ENCODE measurements at regions not wholly inside any gene's neighbourhood (a gene's known extent, or its start where the extent isn't known, plus 50 kb on each side); places are given as distances from the start of the nearest gene placed in this dataset.
"Not testable (repeated sequence)": the region's sequence is repeated elsewhere in the genome, so short reads cannot be mapped to it uniquely, and the experiment has no call there.

DNA sequence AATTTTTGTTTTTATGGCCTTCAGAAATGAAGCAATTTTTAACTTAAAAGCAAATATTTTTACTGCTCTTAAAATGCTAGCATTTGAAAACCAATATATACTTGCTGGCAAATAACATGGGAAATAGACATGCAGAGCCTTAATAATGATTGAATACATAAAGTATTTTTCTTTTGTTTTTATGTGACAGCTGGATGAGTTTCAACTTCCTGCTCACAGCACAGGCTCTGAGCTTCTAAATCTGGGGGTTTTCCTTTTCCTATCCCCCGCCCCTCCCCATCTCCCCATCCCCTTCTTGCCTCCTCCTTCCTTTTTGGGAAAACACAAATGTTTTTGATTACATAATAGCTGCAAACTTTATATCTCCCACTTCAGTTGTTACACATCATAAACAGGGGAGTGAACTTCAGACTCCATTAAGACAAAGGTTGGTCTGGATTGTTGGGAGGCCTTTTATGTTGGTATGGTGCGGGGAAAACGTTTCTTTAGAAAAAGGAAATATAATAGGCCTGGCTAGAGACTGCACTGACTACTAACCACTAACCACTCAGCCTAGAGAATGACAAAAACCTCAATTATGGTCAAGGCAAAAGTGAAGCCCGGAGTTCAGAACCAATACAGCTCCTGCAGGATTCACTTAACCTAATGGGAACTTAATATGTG is 116.1 kb upstream of the GORAB start:
- peaks cover 10% of the 10 kb centered on the region for H3K27me3 Mint-ChIP-seq
- no peak for DNase-seq
- H3K9me3 Mint-ChIP-seq, result peaks cover 4 to 6% of the 10 kb centered on the region in 2 donors
- H3K4me3 Mint-ChIP-seq, result no peak overlapping the region
- H3K27ac Mint-ChIP-seq, result no peak overlapping the region
- no peaks in the 10 kb centered on the region for H3K4me1 Mint-ChIP-seq
- no peak for ATAC-seq

GRCh38 chr1:170424346-170424745 is 107.6 kb upstream of the GORAB start:
- Mint-ChIP-seq H3K4me1 (no peaks in the 10 kb centered on the region), H3K27me3 (peaks cover 34% of the 10 kb centered on the region), H3K9me3 (peaks cover 3 to 24% of the 10 kb centered on the region in 2 donors), H3K4me3 (no peak overlapping the region), H3K27ac (no peak overlapping the region)
- DNase-seq, result no peak
- ATAC-seq, result no peak

DNA sequence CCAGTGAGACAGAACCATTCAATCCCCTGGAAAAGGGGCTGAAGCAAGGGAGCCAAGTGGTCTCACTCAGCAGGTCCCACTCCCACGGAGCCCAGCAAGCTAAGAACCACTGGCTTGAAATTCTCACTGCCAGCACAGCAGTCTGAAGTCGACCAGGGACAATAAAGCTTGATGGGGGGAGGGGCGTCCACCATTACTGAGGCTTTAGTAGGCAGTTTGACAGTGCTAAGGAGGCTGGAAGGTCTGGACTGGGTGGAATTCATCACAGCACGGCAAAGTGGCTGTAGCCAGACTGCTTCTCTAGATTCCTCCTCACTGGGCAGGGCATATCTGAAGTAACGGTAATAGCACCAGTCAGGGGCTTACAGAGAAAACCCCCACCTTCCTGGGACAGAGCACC is 105.4 kb upstream of the GORAB start:
- no peaks in the 10 kb centered on the region for H3K4me1 Mint-ChIP-seq
- no peak overlapping the region for H3K27ac Mint-ChIP-seq
- no peak for ATAC-seq
- peaks cover 18 to 24% of the 10 kb centered on the region in 2 donors for H3K9me3 Mint-ChIP-seq
- H3K4me3 Mint-ChIP-seq, result no peak overlapping the region
- peaks cover 42% of the 10 kb centered on the region for H3K27me3 Mint-ChIP-seq
- no peak for DNase-seq

- Mint-ChIP-seq H3K9me3 (peaks cover 18 to 24% of the 10 kb centered on the region in 2 donors), H3K27me3 (peaks cover 42% of the 10 kb centered on the region)
- not testable (repeated sequence) for H3K4me1 Mint-ChIP-seq, H3K4me3 Mint-ChIP-seq, ATAC-seq, DNase-seq, H3K27ac Mint-ChIP-seq
Observed at GRCh38 chr1:170427002-170427401, 105.0 kb upstream of the GORAB start.

GRCh38 chr1:170436928-170437327 is 95.0 kb upstream of the GORAB start:
- H3K9me3 Mint-ChIP-seq, result no peaks in the 10 kb centered on the region

DNA sequence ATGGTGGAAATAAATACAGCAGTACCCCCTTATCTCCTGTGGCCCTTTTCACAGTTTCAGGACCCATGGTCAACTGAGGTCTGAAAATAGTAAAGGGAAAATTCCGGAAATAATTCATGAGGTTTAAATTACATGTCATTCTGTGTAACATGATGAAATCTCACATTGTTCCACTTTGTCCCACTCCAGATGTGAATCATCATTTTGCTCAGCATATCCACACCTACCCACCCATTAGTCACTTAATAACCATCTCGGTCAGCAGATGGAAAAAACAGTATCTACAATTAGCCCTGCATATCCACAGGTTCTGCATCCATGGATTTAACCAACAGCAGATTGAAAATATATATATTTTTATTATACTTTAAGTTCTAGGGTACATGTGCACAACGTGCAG is 86.9 kb upstream of the GORAB start:
- no peak overlapping the region for H3K27ac Mint-ChIP-seq
- ATAC-seq (no peak), DNase-seq (no peak)
- no peak overlapping the region for H3K4me3 Mint-ChIP-seq
- H3K4me1 Mint-ChIP-seq, result no peaks in the 10 kb centered on the region
- no peaks in the 10 kb centered on the region for H3K27me3 Mint-ChIP-seq
- no peaks in the 10 kb centered on the region for H3K9me3 Mint-ChIP-seq

More at GRCh38 chr1:170436928-170437327, 95.0 kb upstream of the GORAB start:
- H3K27me3 Mint-ChIP-seq, result no peaks in the 10 kb centered on the region
- DNase-seq (no peak), ATAC-seq (no peak)
- no peaks in the 10 kb centered on the region for H3K4me1 Mint-ChIP-seq
- H3K4me3 Mint-ChIP-seq, result no peak overlapping the region
- H3K27ac Mint-ChIP-seq, result no peak overlapping the region

- no peaks in the 10 kb centered on the region for H3K27me3 Mint-ChIP-seq
- H3K27ac Mint-ChIP-seq, result no peak overlapping the region
- ATAC-seq (no peak), DNase-seq (no peak)
- no peaks in the 10 kb centered on the region for H3K9me3 Mint-ChIP-seq
- no peak overlapping the region for H3K4me3 Mint-ChIP-seq
- H3K4me1 Mint-ChIP-seq, result no peaks in the 10 kb centered on the region
Observed at GRCh38 chr1:170448661-170449158, 83.3 kb upstream of the GORAB start.

- not testable (repeated sequence) for ATAC-seq, DNase-seq, H3K27ac Mint-ChIP-seq, H3K4me3 Mint-ChIP-seq, H3K4me1 Mint-ChIP-seq
- Mint-ChIP-seq H3K27me3 (peaks cover 34% of the 10 kb centered on the region), H3K9me3 (peaks cover 0 to 25% of the 10 kb centered on the region in 2 donors)
Observed at GRCh38 chr1:170457325-170458050, 74.5 kb upstream of the GORAB start.

DNA sequence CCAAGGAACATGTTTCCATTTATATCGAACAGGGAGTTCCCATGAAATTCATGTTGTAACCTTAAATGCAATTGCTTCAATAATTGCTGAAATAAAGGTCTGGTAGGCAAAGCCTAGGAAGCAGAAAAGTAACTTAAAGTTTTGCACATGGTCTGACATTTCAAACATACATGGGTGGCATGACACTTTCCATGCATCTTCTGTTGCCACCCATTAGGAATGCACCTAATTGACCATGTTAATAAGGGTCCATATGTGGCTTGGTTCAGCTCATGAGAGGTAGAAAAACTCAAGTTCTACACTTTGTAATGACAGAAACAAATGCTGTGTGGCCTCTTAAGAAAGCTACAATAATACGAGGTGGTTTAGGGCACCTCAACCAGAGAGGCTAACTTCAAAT is 72.0 kb upstream of the GORAB start:
- no peak for ATAC-seq
- no peak for DNase-seq

DNA sequence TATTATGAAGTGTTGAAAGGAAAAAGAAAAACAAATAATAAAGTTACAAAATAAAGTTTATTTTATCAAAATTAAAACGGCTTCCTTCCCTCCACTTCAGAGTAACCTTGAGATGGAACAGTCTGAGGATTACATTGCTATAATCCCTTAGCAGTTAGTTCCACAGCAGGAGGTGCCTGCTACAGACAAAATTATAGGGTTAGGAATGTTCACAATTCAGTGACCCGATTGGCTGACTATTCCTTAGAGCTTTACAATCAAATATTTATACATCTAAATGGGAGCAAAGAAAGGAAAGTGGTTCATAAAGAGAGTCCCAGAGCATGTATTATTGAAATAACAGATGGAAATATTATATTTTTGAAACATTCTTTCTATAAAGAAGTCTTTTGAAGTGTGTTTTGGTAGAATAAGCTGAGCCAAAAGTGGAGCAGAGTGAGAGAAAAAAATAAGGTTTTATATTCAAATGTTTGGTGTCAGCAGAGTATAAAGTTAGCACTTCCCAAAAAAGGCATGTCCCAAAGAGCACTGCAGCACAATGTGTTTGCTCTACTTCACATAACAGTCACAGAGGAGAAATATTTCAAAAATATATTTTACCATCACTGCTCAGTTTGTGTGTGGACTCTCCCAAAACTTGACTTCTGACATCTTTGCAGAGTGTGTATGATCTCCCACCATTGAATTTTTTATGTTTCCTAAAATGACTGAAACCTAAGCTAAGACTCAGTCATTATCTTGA is 71.4 kb upstream of the GORAB start:
- H3K9me3 Mint-ChIP-seq, result peaks cover 0 to 16% of the 10 kb centered on the region in 2 donors
- H3K4me3 Mint-ChIP-seq, result no peak overlapping the region
- no peaks in the 10 kb centered on the region for H3K4me1 Mint-ChIP-seq
- H3K27ac Mint-ChIP-seq, result no peak overlapping the region
- ATAC-seq (no peak), DNase-seq (no peak)
- H3K27me3 Mint-ChIP-seq, result peaks cover 28% of the 10 kb centered on the region

More for the DNA sequence above, 72.0 kb upstream of the GORAB start:
- no peak overlapping the region for H3K27ac Mint-ChIP-seq
- H3K27me3 Mint-ChIP-seq, result peaks cover 30% of the 10 kb centered on the region
- peaks cover 0 to 19% of the 10 kb centered on the region in 2 donors for H3K9me3 Mint-ChIP-seq
- H3K4me3 Mint-ChIP-seq, result no peak overlapping the region
- H3K4me1 Mint-ChIP-seq, result no peaks in the 10 kb centered on the region

DNA sequence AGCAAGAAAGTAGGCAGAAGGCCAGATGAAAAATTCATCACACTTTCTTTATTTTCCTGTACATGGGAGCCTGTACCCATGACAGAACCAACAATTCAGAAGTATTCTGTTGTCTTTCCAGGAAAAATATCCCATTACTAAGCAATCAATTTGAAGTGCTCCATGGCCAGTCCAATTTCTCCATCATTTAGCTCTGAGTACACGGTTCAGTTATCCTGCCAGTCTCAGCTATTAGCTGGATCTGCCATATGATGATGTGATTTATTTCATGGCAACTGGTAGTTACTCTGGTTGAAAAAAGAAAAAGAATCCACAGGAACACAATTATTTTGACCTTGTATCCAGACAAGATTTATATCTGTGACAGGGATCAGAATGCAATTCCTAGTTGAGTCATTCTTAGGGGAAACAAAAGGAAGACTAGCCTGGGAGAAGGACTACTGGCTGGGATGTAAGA is 70.6 kb upstream of the GORAB start:
- no peak for ATAC-seq
- Mint-ChIP-seq H3K27ac (no peak overlapping the region), H3K4me1 (no peaks in the 10 kb centered on the region), H3K9me3 (peaks cover 0 to 14% of the 10 kb centered on the region in 2 donors), H3K4me3 (no peak overlapping the region), H3K27me3 (peaks cover 34% of the 10 kb centered on the region)
- DNase-seq, result no peak

GRCh38 chr1:170461762-170462384 is 70.1 kb upstream of the GORAB start:
- ATAC-seq (no peak), DNase-seq (no peak)
- no peaks in the 10 kb centered on the region for H3K4me1 Mint-ChIP-seq
- peaks cover 36% of the 10 kb centered on the region for H3K27me3 Mint-ChIP-seq
- H3K4me3 Mint-ChIP-seq, result no peak overlapping the region
- H3K27ac Mint-ChIP-seq, result no peak overlapping the region
- H3K9me3 Mint-ChIP-seq, result peaks cover 0 to 14% of the 10 kb centered on the region in 2 donors

- Mint-ChIP-seq H3K4me3 (no peak overlapping the region), H3K27ac (peak overlapping the region in 1 of 2 donors; percentile 58), H3K4me1 (no peaks in the 10 kb centered on the region), H3K9me3 (peaks cover 0 to 2% of the 10 kb centered on the region in 2 donors), H3K27me3 (peaks cover 15% of the 10 kb centered on the region)
- DNase-seq, result no peak
- no peak for ATAC-seq
Observed at GRCh38 chr1:170470121-170470520, 61.8 kb upstream of the GORAB start.

DNA sequence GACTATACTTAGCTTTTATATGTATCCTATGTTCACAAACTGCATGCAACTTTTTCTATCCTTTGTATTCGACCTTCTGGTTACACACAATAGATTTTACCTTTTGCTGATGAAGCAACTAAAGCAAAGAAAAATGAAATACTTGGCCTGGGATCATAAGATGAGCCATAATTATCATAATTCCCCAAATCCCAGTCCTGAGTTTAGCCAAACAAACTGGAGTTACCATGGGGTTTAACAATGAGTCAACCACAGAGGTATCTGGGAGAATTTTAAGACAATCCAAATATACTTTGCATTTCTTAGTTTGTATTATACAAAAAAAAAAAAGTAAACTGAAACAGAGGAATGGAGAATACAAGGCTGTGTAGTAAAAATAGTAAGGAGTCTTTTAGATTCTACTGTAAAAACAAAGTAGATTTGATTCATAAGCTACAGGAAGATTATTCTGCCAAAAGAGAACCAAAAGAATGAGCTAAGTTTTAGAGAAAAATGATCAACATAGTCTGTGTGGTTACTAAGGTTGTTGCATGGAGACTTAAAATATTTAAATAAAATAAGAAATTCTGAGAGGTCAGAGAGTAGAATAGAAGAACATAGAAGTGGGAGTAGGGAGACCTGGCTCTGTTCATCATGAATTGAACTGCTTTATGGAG is 60.4 kb upstream of the GORAB start:
- H3K27me3 Mint-ChIP-seq, result peaks cover 8% of the 10 kb centered on the region
- no peak for DNase-seq
- H3K4me3 Mint-ChIP-seq, result no peak overlapping the region
- no peak for ATAC-seq
- H3K4me1 Mint-ChIP-seq, result no peaks in the 10 kb centered on the region
- H3K27ac Mint-ChIP-seq, result no peak overlapping the region
- no peaks in the 10 kb centered on the region for H3K9me3 Mint-ChIP-seq

DNA sequence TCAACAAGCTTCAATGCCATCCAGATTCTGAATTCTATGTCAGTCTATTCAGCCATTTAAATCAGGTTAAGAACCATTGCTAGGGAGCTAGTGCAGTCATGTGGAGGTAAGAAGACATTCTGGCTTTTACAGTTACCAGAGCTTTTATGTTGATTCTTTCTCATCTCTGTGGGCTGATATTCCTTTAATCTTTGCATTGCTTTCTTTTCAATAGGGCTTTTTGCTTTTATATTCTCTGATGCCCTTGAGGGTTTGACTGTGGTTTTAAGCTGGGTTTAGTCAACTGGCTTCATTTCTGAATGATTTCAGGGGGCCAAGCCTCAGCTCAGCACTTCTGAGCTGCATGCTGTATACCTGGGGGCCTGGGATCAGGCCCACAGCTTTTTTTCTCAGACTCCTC is 51.0 kb upstream of the GORAB start:
- H3K4me1 Mint-ChIP-seq, result no peaks in the 10 kb centered on the region
- H3K9me3 Mint-ChIP-seq, result no peaks in the 10 kb centered on the region
- DNase-seq (no peak), ATAC-seq (no peak)
- H3K27ac Mint-ChIP-seq, result peak overlapping the region in 1 of 2 donors; percentile 73
- H3K27me3 Mint-ChIP-seq, result peaks cover 15% of the 10 kb centered on the region
- H3K4me3 Mint-ChIP-seq, result no peak overlapping the region
